ENCODE measurements at regions not wholly inside any gene's neighbourhood (a gene's known extent, or its start where the extent isn't known, plus 50 kb on each side); places are given as distances from the start of the nearest gene placed in this dataset.

DNA sequence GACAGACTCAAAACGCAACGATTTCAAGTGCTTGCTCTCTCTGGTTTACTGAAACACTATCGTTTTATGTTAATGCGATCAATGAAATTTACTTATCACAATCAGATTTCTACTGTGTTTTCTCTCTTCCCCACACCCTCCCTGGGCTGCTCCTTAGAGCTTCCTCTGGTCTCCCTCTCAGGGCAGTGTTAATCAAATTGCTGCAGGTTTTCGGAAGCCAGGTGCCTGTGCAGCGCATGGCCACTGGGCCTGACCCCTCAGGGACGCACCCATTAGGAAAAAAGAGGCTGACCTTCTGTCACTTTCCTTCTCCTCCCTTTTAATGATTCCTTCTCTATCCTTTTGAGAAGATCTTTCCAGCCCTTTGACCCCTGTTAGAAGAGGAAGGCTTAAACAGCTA lies 134.5 kb upstream of the ONECUT1 start:
- H3K36me3 ChIP-seq: no peaks in the 10 kb centered on the region
- no peak overlapping the region for H3K4me3 ChIP-seq
- DNase-seq (ENCODE audit: low spot score) (no peak), ATAC-seq (ENCODE audit: insufficient number of reproducible peaks, low FRiP score, low read depth) (no peak)
- H3K27ac ChIP-seq: no peak overlapping the region
- TF ChIP-seq, protein P1, sequence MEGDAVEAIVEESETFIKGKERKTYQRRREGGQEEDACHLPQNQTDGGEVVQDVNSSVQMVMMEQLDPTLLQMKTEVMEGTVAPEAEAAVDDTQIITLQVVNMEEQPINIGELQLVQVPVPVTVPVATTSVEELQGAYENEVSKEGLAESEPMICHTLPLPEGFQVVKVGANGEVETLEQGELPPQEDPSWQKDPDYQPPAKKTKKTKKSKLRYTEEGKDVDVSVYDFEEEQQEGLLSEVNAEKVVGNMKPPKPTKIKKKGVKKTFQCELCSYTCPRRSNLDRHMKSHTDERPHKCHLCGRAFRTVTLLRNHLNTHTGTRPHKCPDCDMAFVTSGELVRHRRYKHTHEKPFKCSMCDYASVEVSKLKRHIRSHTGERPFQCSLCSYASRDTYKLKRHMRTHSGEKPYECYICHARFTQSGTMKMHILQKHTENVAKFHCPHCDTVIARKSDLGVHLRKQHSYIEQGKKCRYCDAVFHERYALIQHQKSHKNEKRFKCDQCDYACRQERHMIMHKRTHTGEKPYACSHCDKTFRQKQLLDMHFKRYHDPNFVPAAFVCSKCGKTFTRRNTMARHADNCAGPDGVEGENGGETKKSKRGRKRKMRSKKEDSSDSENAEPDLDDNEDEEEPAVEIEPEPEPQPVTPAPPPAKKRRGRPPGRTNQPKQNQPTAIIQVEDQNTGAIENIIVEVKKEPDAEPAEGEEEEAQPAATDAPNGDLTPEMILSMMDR (IDR thresholded peaks at IDR 0.05): no peak
- no peaks in the 10 kb centered on the region for H3K4me1 ChIP-seq (ENCODE audit: control insufficient read depth in 1 of 2, low read depth in 2 of 2)
- peaks cover 1% of the 10 kb centered on the region for H3K9me3 ChIP-seq
- no peaks in the 10 kb centered on the region for H3K27me3 ChIP-seq (replicated peaks; ENCODE audit: insufficient read depth)

DNA sequence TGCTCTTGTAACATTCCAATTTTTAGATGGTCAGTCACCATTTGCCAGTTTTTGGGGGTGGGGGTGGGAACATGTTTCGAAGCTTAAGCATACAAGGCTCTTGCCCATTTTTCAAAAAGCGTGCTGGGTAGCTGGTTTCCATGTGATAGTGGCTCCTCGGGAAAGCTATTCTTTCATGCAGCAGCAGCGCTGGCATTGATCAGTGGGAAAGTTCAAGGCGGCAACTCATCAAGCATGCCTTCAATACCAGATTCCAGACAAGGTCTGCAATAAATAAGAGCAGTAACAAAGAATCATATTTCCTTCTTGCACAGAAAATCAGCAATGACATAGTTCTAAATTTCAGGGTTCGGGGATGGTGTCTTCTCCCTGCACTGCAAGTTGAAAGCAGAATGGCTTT lies 133.5 kb upstream of the ONECUT1 start:
- DNase-seq (ENCODE audit: low spot score) (no peak), ATAC-seq (ENCODE audit: insufficient number of reproducible peaks, low FRiP score, low read depth) (no peak)
- H3K36me3 ChIP-seq: no peaks in the 10 kb centered on the region

DNA sequence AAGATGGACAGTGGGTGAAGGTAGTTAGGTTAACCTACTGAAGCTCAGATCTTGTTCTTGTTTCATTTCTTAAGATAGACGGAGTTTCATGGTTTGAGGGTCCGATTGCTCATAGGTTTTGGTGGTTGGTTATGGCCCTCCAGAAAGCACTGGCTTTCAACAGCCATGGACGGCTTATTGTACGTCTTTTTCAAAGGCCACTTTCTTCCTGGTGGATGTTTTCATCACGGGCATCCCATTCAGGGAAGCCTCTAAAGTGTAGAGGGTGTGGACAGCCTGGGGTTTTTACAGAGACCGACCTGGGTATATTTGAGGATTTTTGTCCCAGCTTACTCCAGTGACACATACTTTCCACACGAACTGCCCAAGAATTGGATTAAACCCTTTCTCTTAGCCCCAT lies 132.7 kb upstream of the ONECUT1 start:
- H3K9me3 ChIP-seq: no peaks in the 10 kb centered on the region
- ATAC-seq (ENCODE audit: insufficient number of reproducible peaks, low FRiP score, low read depth): no peak
- TF ChIP-seq, protein P1 (IDR thresholded peaks at IDR 0.05): no peak
- no peaks in the 10 kb centered on the region for H3K36me3 ChIP-seq
- no peak overlapping the region for H3K4me3 ChIP-seq
- DNase-seq (ENCODE audit: low spot score): no peak
- H3K4me1 ChIP-seq (ENCODE audit: control insufficient read depth in 1 of 2, low read depth in 2 of 2): no peaks in the 10 kb centered on the region
- H3K27ac ChIP-seq: no peak overlapping the region
- H3K27me3 ChIP-seq (replicated peaks; ENCODE audit: insufficient read depth): no peaks in the 10 kb centered on the region

More for the DNA sequence above, 133.5 kb upstream of the ONECUT1 start:
- TF ChIP-seq, protein P1 (IDR thresholded peaks at IDR 0.05): no peak
- Histone ChIP-seq H3K27me3 (replicated peaks; ENCODE audit: insufficient read depth) (no peaks in the 10 kb centered on the region), H3K9me3 (no peaks in the 10 kb centered on the region), H3K4me3 (no peak overlapping the region), H3K4me1 (ENCODE audit: control insufficient read depth in 1 of 2, low read depth in 2 of 2) (no peaks in the 10 kb centered on the region), H3K27ac (no peak overlapping the region)

DNA sequence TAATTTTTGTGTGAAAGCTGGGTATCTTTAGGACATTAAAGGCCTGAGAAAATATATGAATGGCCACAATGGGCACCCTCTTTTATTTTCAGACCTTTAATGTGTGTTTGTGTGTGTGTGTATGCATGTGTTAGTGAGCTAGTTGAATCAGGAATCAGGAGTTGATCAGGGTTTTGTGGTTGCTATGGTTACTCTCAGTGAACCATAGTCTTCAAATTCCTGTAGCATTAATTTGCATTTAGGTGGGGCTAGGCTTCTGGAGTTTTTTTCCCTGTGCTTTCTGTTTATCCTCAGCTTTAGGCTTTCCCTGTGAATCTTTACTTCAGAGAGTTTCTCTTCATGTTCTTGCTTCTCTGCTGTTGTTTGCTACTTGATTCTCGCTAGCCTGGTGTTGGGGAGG lies 122.0 kb upstream of the ONECUT1 start:
- Histone ChIP-seq H3K36me3 (no peaks in the 10 kb centered on the region), H3K4me1 (ENCODE audit: control insufficient read depth in 1 of 2, low read depth in 2 of 2) (no peaks in the 10 kb centered on the region), H3K27ac (no peak overlapping the region), H3K9me3 (no peaks in the 10 kb centered on the region), H3K4me3 (no peak overlapping the region), H3K27me3 (replicated peaks; ENCODE audit: insufficient read depth) (no peaks in the 10 kb centered on the region)
- TF ChIP-seq, protein P1 (IDR thresholded peaks at IDR 0.05): no peak
- no peak for ATAC-seq (ENCODE audit: insufficient number of reproducible peaks, low FRiP score, low read depth)
- no peak for DNase-seq (ENCODE audit: low spot score)

DNA sequence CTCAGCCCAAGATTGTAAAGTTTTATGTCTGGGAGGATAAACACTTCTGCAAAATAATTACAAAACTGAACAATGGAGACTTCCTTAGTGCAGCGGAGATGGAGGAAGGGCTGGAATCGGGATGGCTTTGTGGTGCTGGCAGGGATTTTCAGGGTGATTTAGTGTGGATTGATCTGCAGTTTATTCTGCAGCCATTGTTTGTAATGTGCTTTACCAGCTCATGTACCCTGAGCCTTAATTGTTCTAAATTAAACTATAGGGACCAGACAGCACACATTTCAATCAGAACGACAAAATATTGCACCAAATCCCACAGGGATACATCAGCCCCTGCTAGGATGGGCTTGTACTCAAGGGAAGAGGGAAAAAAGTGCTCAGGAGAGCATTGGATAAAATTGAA lies 103.2 kb upstream of the ONECUT1 start:
- ATAC-seq (ENCODE audit: insufficient number of reproducible peaks, low FRiP score, low read depth): no peak
- Histone ChIP-seq H3K27ac (no peak overlapping the region), H3K4me3 (no peak overlapping the region), H3K36me3 (no peaks in the 10 kb centered on the region), H3K9me3 (no peaks in the 10 kb centered on the region), H3K27me3 (replicated peaks; ENCODE audit: insufficient read depth) (no peaks in the 10 kb centered on the region), H3K4me1 (ENCODE audit: control insufficient read depth in 1 of 2, low read depth in 2 of 2) (no peaks in the 10 kb centered on the region)
- TF ChIP-seq, protein P1 (IDR thresholded peaks at IDR 0.05): no peak
- DNase-seq (ENCODE audit: low spot score): no peak

Measured in thoracic aorta (tissue), 2 donors.